ENCODE measurements at regions not wholly inside any gene's neighbourhood (a gene's known extent, or its start where the extent isn't known, plus 50 kb on each side); places are given as distances from the start of the nearest gene placed in this dataset.

GRCh38 chr4:179755322-179755721 lies 2313.1 kb upstream of the AGA start:
- no CpG with 5 or more reads among the region's 1 CpG for WGBS (ENCODE audit: insufficient coverage, insufficient replicate concordance, low lambda C conversion rate, missing lambda C conversion rate)
- intact Hi-C loops (cut with micrococcal nuclease; ENCODE audit: unreplicated experiment), result no loop called here
- Histone ChIP-seq H3K4me1 (ENCODE audit: control insufficient read depth, insufficient read depth, low read length) (no peaks in the 10 kb centered on the region), H3K9me3 (replicated peaks; ENCODE audit: control insufficient read depth, insufficient read depth, low read length) (no peaks in the 10 kb centered on the region), H4K20me1 (ENCODE audit: control insufficient read depth, insufficient read depth) (no peaks in the 10 kb centered on the region), H3K79me2 (ENCODE audit: control insufficient read depth, insufficient read depth, low read length) (no peaks in the 10 kb centered on the region), H3K4me2 (ENCODE audit: control insufficient read depth, insufficient read depth) (no peak overlapping the region), H3K4me3 (no peak overlapping the region), H3K27ac (ENCODE audit: control insufficient read depth, insufficient read depth) (no peak overlapping the region), H2AFZ (ENCODE audit: control insufficient read depth, low read depth, low read length) (no peak overlapping the region), H3K36me3 (ENCODE audit: control insufficient read depth in 2 of 2, insufficient read depth in 2 of 2, low read length in 1 of 2) (no peaks in the 10 kb centered on the region), H3K27me3 (replicated peaks in 1 of 2; ENCODE audit: control insufficient read depth in 2 of 2, insufficient read depth in 2 of 2, low read length in 1 of 2) (no peaks in the 10 kb centered on the region), H3K9ac (ENCODE audit: control insufficient read depth, insufficient read depth, low read length) (no peak overlapping the region)
- no TSS peak for BruUV-seq (replicated peaks)
- in situ Hi-C loops (cut with MboI), result no loop called here
- CTCF ChIA-PET, result interaction anchor here (0.6 kb wide), 1 partner anchor 1199 kb away, joined by 3 read pairs; no protein-coding TSS in a partner anchor
- RAD21 ChIA-PET (ENCODE audit: unreplicated experiment), result no interaction called here
- SMC1A ChIA-PET (ENCODE audit: uncharacterized antibody, unreplicated experiment), result no interaction called here
- DNase-seq (ENCODE audit: low read depth, low spot score), result no peak
- ATAC-seq, result no peak
- TF ChIP-seq ZNF207 (IDR thresholded peaks at IDR 0.05; ENCODE audit: borderline replicate concordance) (no peak), JUND (IDR thresholded peaks at IDR 0.05; ENCODE audit: low read depth, low read length) (no peak), ZZZ3 (IDR thresholded peaks at IDR 0.05; ENCODE audit: control insufficient read depth, insufficient read length, low read depth) (no peak), MYC (IDR thresholded peaks at IDR 0.05; ENCODE audit: insufficient read depth, insufficient read length, insufficient replicate concordance, low read length, severe bottlenecking) (no peak), YY1 (IDR thresholded peaks at IDR 0.05; ENCODE audit: low read depth, low read length) (no peak), HDAC2 (IDR thresholded peaks at IDR 0.05) (no peak), TCF3 (IDR thresholded peaks at IDR 0.05; ENCODE audit: borderline replicate concordance, insufficient read depth, low read depth, low read length) (no peak), SUZ12 (IDR thresholded peaks at IDR 0.05; ENCODE audit: unreplicated experiment) (no peak), RFX5 (IDR thresholded peaks at IDR 0.05; ENCODE audit: low read depth, low read length) (no peak), NFXL1 (IDR thresholded peaks at IDR 0.05; ENCODE audit: borderline replicate concordance) (no peak), YBX1 (IDR thresholded peaks at IDR 0.05) (no peak), GABPA (IDR thresholded peaks at IDR 0.05; ENCODE audit: low read depth) (no peak), RAD21 (IDR thresholded peaks at IDR 0.05; ENCODE audit: insufficient read depth, low read depth, low read length) (no peak)
- no peak for FAIRE-seq
- POLR2A ChIA-PET, result no interaction called here

Data from GM12878 (cell line).